PC-3 (cell line): ENCODE measurements at regions not wholly inside any gene's neighbourhood (a gene's known extent, or its start where the extent isn't known, plus 50 kb on each side); places are given as distances from the start of the nearest gene placed in this dataset.

Source experiments
- EZH2 ChIP-seq: fragments of 300-600 bp; sonication (generic); IDR thresholded peaks from one replicate; pipeline ENCODE4 v1.6.1; 2017; ENCODE audit warnings: antibody characterized with exemption, mild to moderate bottlenecking, low read length; ENCODE audit not compliant: unreplicated experiment
- TF ChIP-seq, protein P1 (sequence below): fragments of 300-600 bp; sonication (generic); conservative IDR thresholded peaks from 2 replicates; pipeline ENCODE4 v1.5.1; 2017; ENCODE audit warnings: antibody characterized with exemption, low read depth, mild to moderate bottlenecking, low read length

GRCh38 chr10:105700218-105700617, 1059.1 kb downstream of the SORCS3 start:
- TF ChIP-seq, protein P1, sequence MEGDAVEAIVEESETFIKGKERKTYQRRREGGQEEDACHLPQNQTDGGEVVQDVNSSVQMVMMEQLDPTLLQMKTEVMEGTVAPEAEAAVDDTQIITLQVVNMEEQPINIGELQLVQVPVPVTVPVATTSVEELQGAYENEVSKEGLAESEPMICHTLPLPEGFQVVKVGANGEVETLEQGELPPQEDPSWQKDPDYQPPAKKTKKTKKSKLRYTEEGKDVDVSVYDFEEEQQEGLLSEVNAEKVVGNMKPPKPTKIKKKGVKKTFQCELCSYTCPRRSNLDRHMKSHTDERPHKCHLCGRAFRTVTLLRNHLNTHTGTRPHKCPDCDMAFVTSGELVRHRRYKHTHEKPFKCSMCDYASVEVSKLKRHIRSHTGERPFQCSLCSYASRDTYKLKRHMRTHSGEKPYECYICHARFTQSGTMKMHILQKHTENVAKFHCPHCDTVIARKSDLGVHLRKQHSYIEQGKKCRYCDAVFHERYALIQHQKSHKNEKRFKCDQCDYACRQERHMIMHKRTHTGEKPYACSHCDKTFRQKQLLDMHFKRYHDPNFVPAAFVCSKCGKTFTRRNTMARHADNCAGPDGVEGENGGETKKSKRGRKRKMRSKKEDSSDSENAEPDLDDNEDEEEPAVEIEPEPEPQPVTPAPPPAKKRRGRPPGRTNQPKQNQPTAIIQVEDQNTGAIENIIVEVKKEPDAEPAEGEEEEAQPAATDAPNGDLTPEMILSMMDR, result no peak
- no peak for TF ChIP-seq EZH2
